ENCODE measurements at regions not wholly inside any gene's neighbourhood (a gene's known extent, or its start where the extent isn't known, plus 50 kb on each side); places are given as distances from the start of the nearest gene placed in this dataset.

DNA sequence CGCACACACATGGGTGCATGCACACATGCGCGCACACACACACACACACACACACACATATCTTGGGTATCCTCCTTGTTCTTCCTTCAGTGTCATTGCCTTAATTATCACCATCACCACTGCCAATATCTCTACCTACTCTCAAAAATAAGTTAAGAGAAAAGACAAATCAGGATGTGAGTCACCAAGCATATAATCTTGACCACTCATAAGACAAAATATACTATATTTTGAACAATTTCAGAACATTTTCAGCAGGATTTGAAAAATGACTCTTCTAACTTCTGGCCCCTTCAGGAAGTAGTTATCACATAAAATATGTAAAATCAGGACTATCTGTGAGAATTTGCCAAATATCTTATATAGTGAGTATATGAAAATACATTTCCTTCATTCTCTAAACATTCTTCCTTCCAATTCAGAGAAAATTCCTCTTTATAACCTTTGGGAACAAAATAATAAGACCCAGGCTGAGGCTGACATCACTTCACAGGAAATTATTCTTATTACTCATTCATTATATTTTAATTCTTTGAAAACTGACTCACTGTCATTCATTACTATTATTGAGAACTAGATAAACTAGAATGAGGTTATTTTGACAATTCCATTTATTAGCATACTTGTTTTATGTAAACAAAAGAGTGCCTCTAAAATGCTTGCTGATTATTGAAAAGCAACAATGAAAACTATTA lies 772.0 kb upstream of the ACO1 start:
- no peak overlapping the region for H3K4me3 ChIP-seq (ENCODE audit: low read length)
- H3K9me3 ChIP-seq (ENCODE audit: insufficient read depth, low read depth, low read length) = no peaks in the 10 kb centered on the region
- no peaks in the 10 kb centered on the region for H3K36me3 ChIP-seq (ENCODE audit: insufficient read depth, low read depth, low read length)
- H3K27me3 ChIP-seq (ENCODE audit: insufficient read depth, low read length) = no peaks in the 10 kb centered on the region
- no peak overlapping the region for H3K27ac ChIP-seq (ENCODE audit: low read length)
- H3K9ac ChIP-seq (ENCODE audit: low read depth, low read length) = no peak overlapping the region
- peaks cover 18% of the 10 kb centered on the region; the same call in 1 of the 2 replicates for H3K4me1 ChIP-seq (ENCODE audit: insufficient read depth, low read length)

DNA sequence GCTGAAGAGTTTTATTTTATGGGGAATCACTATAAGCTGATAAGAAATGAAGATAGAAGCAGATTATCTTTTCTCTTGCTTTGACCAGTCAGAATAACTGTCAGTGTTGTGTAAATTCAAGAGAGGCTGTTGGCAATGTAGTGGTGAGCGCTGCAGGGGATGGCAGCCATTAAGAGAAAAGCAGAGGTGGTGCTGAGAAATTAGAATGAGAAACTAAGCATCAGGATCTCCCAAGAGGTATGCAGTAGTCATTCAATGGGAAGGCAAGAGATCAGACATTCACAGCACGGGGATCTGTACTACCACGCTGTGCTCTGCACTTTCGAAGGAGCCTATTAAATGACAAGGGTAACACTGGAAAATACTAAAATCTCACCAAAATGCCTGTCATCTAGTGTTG lies 768.5 kb upstream of the ACO1 start:
- 0 out of 2 replicates have a peak overlapping the region, but pooled peaks have one; percentile 1 for H3K9ac ChIP-seq (ENCODE audit: low read depth, low read length)
- no peaks in the 10 kb centered on the region for H3K27me3 ChIP-seq (ENCODE audit: insufficient read depth, low read length)
- H3K36me3 ChIP-seq (ENCODE audit: insufficient read depth, low read depth, low read length) = no peaks in the 10 kb centered on the region
- H3K4me3 ChIP-seq (ENCODE audit: low read length) = no peak overlapping the region
- H3K27ac ChIP-seq (ENCODE audit: low read length) = no peak overlapping the region
- peaks cover 20% of the 10 kb centered on the region; the same call in 1 of the 2 replicates for H3K4me1 ChIP-seq (ENCODE audit: insufficient read depth, low read length)
- no peaks in the 10 kb centered on the region for H3K9me3 ChIP-seq (ENCODE audit: insufficient read depth, low read depth, low read length)

DNA sequence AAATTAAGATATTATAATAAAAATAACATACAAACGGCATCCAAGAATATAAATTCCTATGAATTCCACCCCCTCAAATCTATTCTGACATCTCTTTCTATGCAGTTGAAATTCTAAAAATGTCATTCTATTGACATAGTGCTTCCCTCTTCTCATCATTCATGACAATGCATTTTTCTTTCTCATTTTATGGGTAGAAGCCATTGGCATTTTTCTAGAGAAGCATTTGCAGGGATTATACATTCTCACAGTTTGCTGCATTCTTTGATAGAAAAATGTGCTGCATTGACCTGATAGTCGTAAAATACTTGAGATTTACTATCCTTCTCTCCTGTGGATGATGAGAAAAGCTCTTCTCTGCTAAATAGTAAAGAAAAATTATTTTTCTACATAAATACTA lies 760.9 kb upstream of the ACO1 start:
- H3K27ac ChIP-seq (ENCODE audit: low read length) = no peak overlapping the region
- peaks cover 11% of the 10 kb centered on the region for H3K9me3 ChIP-seq (ENCODE audit: insufficient read depth, low read depth, low read length)
- H3K27me3 ChIP-seq (ENCODE audit: insufficient read depth, low read length) = no peaks in the 10 kb centered on the region
- no peaks in the 10 kb centered on the region for H3K36me3 ChIP-seq (ENCODE audit: insufficient read depth, low read depth, low read length)
- H3K4me1 ChIP-seq (ENCODE audit: insufficient read depth, low read length) = no peaks in the 10 kb centered on the region; the same call in 1 of the 2 replicates
- H3K9ac ChIP-seq (ENCODE audit: low read depth, low read length) = no peak overlapping the region
- no peak overlapping the region for H3K4me3 ChIP-seq (ENCODE audit: low read length)

DNA sequence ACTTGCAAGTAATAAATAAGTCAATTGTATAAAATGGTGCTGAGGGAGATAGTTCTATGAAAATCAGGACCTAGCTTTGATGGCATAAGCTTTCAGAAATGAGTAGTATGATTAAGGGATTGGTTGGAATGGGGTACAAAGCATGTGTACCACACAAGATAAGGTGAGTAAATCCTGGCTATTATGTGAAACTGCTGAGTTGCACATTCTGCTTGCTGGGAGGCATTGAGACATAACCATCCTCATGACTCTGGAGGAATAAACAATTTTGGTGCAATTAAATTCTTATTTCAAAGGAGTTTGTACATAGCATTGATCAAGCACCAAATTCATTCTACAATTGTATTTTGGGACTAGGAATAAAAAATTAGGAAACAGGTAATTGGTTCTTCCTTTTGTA lies 755.2 kb upstream of the ACO1 start:
- H3K36me3 ChIP-seq (ENCODE audit: insufficient read depth, low read depth, low read length) = no peaks in the 10 kb centered on the region
- peaks cover 3% of the 10 kb centered on the region; the same call in 1 of the 2 replicates for H3K4me1 ChIP-seq (ENCODE audit: insufficient read depth, low read length)
- H3K4me3 ChIP-seq (ENCODE audit: low read length) = no peak overlapping the region
- H3K27ac ChIP-seq (ENCODE audit: low read length) = no peak overlapping the region
- no peaks in the 10 kb centered on the region for H3K27me3 ChIP-seq (ENCODE audit: insufficient read depth, low read length)
- no peak overlapping the region for H3K9ac ChIP-seq (ENCODE audit: low read depth, low read length)
- H3K9me3 ChIP-seq (ENCODE audit: insufficient read depth, low read depth, low read length) = peaks cover 11% of the 10 kb centered on the region

DNA sequence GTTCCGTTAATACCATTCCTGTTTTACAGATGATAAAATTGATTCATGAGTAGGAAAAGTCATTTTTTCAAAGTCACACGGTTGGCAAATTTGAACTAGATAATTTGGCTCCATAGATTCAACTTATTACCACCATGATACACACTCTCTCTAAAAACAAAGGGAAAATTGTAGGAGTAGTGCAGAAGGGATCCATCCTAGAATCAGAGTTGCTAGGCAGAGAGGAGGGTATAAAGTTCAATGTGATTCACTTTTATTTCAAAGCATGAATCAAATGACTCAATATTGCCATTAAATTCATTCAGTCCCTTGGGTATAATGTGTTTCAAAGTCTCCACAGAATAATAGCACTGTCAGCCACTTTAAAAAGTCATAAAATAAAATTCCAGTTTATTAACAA lies 747.2 kb upstream of the ACO1 start:
- Histone ChIP-seq H3K4me1 (ENCODE audit: insufficient read depth, low read length) (no peaks in the 10 kb centered on the region; the same call in 1 of the 2 replicates), H3K4me3 (ENCODE audit: low read length) (no peak overlapping the region), H3K36me3 (ENCODE audit: insufficient read depth, low read depth, low read length) (no peaks in the 10 kb centered on the region), H3K27ac (ENCODE audit: low read length) (no peak overlapping the region), H3K9me3 (ENCODE audit: insufficient read depth, low read depth, low read length) (no peaks in the 10 kb centered on the region), H3K27me3 (ENCODE audit: insufficient read depth, low read length) (no peaks in the 10 kb centered on the region), H3K9ac (ENCODE audit: low read depth, low read length) (no peak overlapping the region)

DNA sequence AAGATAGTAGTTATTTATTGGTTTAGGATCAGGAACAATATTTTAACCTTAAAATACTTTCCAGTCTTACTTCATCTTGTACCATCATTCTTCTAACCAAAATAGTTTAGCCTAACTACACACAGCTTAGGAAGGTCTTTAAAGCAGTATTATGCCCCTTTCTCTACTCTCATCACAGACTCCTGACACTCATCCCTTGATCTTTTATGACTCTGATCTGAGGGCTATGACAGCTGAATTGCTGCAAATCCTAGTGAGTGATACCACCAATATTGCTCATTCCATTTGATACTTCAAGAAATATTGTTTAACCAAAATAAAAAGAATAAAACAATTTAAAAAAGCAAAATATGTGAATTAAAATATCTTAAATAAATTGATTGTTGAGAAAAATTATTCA lies 746.6 kb upstream of the ACO1 start:
- Histone ChIP-seq H3K9me3 (ENCODE audit: insufficient read depth, low read depth, low read length) (no peaks in the 10 kb centered on the region), H3K27me3 (ENCODE audit: insufficient read depth, low read length) (no peaks in the 10 kb centered on the region), H3K36me3 (ENCODE audit: insufficient read depth, low read depth, low read length) (no peaks in the 10 kb centered on the region), H3K4me1 (ENCODE audit: insufficient read depth, low read length) (no peaks in the 10 kb centered on the region), H3K4me3 (ENCODE audit: low read length) (no peak overlapping the region), H3K27ac (ENCODE audit: low read length) (no peak overlapping the region), H3K9ac (ENCODE audit: low read depth, low read length) (no peak overlapping the region)

DNA sequence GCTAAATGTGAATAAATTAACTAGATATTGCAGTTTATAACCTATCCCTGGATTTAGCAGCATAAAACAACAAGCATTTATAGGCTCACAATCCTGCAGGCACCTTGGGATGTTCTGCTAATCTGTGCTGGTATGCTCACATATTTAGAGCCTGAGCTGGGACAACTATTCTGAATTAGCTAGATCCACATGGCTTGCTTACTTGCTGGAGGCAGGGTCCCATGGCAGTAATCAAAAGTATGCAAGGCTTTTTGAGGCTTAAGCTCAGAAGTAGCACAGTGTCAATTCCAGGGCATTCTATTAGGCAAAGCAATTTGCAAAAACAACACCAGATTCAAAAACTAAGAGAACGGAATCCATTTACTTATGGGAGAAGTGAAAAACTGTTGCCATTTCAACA lies 745.0 kb upstream of the ACO1 start:
- Histone ChIP-seq H3K27ac (ENCODE audit: low read length) (no peak overlapping the region), H3K4me1 (ENCODE audit: insufficient read depth, low read length) (no peaks in the 10 kb centered on the region), H3K27me3 (ENCODE audit: insufficient read depth, low read length) (no peaks in the 10 kb centered on the region), H3K9ac (ENCODE audit: low read depth, low read length) (no peak overlapping the region), H3K4me3 (ENCODE audit: low read length) (no peak overlapping the region), H3K36me3 (ENCODE audit: insufficient read depth, low read depth, low read length) (no peaks in the 10 kb centered on the region), H3K9me3 (ENCODE audit: insufficient read depth, low read depth, low read length) (no peaks in the 10 kb centered on the region)

DNA sequence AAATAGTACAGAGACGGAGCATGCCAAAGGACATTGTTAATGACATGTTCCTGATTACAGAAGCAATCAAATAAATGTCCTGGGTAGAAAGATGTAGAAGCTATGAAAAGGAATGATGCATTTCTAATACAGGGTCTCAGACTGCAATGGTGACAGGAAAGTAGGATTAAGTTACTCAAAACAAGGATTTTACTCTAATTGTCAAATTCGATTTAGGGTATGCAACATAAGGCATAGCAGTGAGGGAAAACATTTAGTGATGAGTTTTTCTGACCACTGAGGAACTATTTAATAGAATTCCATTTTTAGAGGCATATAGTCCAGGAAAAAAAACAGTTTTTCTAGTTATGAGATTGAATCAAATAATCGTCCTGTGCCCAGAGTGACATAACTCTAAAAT lies 715.1 kb upstream of the ACO1 start:
- H3K9ac ChIP-seq (ENCODE audit: low read depth, low read length) = no peak overlapping the region
- no peak overlapping the region for H3K4me3 ChIP-seq (ENCODE audit: low read length)
- H3K4me1 ChIP-seq (ENCODE audit: insufficient read depth, low read length) = no peaks in the 10 kb centered on the region
- H3K9me3 ChIP-seq (ENCODE audit: insufficient read depth, low read depth, low read length) = no peaks in the 10 kb centered on the region
- no peaks in the 10 kb centered on the region for H3K36me3 ChIP-seq (ENCODE audit: insufficient read depth, low read depth, low read length)
- H3K27me3 ChIP-seq (ENCODE audit: insufficient read depth, low read length) = no peaks in the 10 kb centered on the region
- no peak overlapping the region for H3K27ac ChIP-seq (ENCODE audit: low read length)

DNA sequence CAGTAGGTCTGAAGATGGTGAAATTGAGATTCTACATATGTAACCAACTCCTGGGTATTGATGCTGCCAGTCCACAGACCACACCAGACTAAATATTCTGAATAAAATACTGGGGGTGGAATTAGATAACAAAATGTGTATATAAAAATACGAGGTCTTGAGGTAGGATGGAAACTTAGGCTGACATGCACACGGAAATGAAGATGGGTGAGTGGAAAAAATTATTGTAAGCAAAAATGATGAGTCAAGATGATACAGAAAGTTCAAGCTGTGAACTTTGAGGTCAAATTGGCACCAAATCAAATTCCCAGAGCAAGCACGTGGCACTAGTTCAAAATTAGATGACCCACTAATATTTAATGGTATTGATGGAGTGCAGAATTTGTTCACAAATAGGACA lies 713.4 kb upstream of the ACO1 start:
- no peaks in the 10 kb centered on the region for H3K4me1 ChIP-seq (ENCODE audit: insufficient read depth, low read length)
- H3K27ac ChIP-seq (ENCODE audit: low read length) = no peak overlapping the region
- H3K9ac ChIP-seq (ENCODE audit: low read depth, low read length) = no peak overlapping the region
- no peaks in the 10 kb centered on the region for H3K9me3 ChIP-seq (ENCODE audit: insufficient read depth, low read depth, low read length)
- H3K27me3 ChIP-seq (ENCODE audit: insufficient read depth, low read length) = no peaks in the 10 kb centered on the region
- H3K36me3 ChIP-seq (ENCODE audit: insufficient read depth, low read depth, low read length) = no peaks in the 10 kb centered on the region
- H3K4me3 ChIP-seq (ENCODE audit: low read length) = no peak overlapping the region

DNA sequence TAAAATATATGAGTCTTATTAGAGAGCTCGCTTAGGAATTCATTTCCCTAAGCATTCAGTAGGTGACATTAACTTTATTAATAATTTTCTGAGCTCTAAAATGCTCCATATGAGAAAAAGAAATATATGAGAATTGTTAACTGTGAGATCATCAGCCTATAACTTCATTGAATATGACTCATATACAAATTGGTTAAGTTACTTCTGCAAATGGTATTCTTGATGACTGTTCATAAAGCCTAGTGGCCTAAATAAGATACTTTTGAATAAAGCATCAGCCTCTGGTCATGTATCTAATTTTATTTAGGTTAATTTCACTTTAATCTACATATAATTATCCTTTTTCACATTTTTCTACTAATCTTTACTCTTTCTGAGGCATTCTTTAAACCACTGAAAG lies 710.2 kb upstream of the ACO1 start:
- H3K9ac ChIP-seq (ENCODE audit: low read depth, low read length) = no peak overlapping the region
- no peak overlapping the region for H3K4me3 ChIP-seq (ENCODE audit: low read length)
- no peaks in the 10 kb centered on the region for H3K27me3 ChIP-seq (ENCODE audit: insufficient read depth, low read length)
- no peaks in the 10 kb centered on the region for H3K36me3 ChIP-seq (ENCODE audit: insufficient read depth, low read depth, low read length)
- no peaks in the 10 kb centered on the region for H3K9me3 ChIP-seq (ENCODE audit: insufficient read depth, low read depth, low read length)
- H3K4me1 ChIP-seq (ENCODE audit: insufficient read depth, low read length) = no peaks in the 10 kb centered on the region
- no peak overlapping the region for H3K27ac ChIP-seq (ENCODE audit: low read length)

DNA sequence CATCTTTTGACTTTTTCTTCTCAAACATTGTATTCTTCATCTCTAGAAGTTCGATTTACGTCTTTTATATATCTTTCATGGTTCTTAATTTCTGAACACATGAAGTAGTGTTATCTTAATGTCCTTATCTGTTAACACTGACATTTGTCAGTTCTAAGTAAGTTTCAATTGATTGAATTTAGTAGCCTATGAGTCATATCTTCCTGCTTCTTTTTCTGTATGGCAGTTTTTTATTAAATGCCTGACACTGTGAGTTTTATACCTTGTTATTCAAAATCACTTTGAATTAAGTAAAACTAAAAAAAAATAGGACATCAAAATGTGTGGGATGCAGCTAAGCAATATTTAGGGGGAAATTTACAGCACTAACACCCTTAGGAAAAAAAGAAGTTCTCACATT lies 707.0 kb upstream of the ACO1 start:
- Histone ChIP-seq H3K4me3 (ENCODE audit: low read length) (no peak overlapping the region), H3K9me3 (ENCODE audit: insufficient read depth, low read depth, low read length) (no peaks in the 10 kb centered on the region), H3K27ac (ENCODE audit: low read length) (no peak overlapping the region), H3K4me1 (ENCODE audit: insufficient read depth, low read length) (no peaks in the 10 kb centered on the region), H3K9ac (ENCODE audit: low read depth, low read length) (no peak overlapping the region), H3K36me3 (ENCODE audit: insufficient read depth, low read depth, low read length) (no peaks in the 10 kb centered on the region), H3K27me3 (ENCODE audit: insufficient read depth, low read length) (no peaks in the 10 kb centered on the region)

DNA sequence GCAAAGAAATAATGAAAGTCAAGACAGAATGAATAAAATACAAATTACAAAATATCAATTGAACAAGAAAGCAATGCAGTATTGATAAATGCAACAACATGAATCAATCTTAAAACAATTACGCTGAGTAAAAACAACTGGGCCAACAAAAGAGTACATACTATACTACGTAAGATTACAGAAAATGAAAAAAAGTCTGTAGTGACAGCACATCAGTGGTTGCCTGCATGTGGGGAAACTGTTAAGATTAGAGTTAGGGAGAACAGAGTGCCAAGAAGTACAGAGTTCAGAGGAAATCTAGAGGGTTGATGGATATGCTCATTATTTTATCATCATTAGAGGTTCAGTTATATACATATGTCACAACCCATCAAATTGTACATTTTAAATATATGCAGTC lies 706.6 kb upstream of the ACO1 start:
- Histone ChIP-seq H3K27me3 (ENCODE audit: insufficient read depth, low read length) (no peaks in the 10 kb centered on the region), H3K9ac (ENCODE audit: low read depth, low read length) (no peak overlapping the region), H3K36me3 (ENCODE audit: insufficient read depth, low read depth, low read length) (no peaks in the 10 kb centered on the region), H3K9me3 (ENCODE audit: insufficient read depth, low read depth, low read length) (no peaks in the 10 kb centered on the region), H3K4me3 (ENCODE audit: low read length) (no peak overlapping the region), H3K4me1 (ENCODE audit: insufficient read depth, low read length) (no peaks in the 10 kb centered on the region), H3K27ac (ENCODE audit: low read length) (no peak overlapping the region)

All from iPS-20b (cell line).